ENCODE measurements at regions not wholly inside any gene's neighbourhood (a gene's known extent, or its start where the extent isn't known, plus 50 kb on each side); places are given as distances from the start of the nearest gene placed in this dataset.

DNA sequence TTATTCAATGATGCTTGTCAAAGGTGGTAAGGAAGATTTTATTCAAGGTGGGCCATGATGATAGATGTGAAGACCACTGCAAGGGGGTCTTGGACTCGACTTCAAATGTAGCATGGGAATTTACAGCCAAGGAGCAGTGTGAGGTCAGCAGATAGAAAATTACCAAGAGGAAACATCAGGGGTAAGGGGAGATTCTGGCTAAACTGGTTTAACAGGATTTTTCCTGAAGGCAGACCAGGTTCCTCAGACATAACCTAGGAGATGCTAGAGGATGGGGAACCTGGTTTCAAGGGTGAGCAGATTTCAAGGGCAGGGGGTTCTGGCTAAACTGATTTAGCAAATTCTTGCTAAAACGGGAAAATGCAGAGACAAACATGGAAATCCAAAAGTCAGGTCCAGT, 464.9 kb downstream of the TAFA4 start:
- Histone ChIP-seq H3K27ac (ENCODE audit: low read depth, low read length) (no peak overlapping the region), H3K4me3 (ENCODE audit: extremely low read depth in 1 of 4, insufficient read depth in 2 of 4, low read depth in 3 of 4, low read length in 4 of 4) (no peak overlapping the region), H2AK5ac (ENCODE audit: low read depth, low read length) (no peak overlapping the region), H4K91ac (replicated peaks; ENCODE audit: insufficient read length, low read length) (no peak overlapping the region), H2AFZ (ENCODE audit: low read length) (no peak overlapping the region), H2BK120ac (replicated peaks; ENCODE audit: low read depth, low read length) (no peak overlapping the region), H4K8ac (ENCODE audit: extremely low read depth, insufficient read depth, low read length) (no peak overlapping the region), H2BK12ac (ENCODE audit: low read depth, low read length) (no peak overlapping the region), H3K23ac (ENCODE audit: insufficient read length) (no peak overlapping the region), H3K9ac (replicated peaks in 1 of 4; ENCODE audit: extremely low read depth in 1 of 4, low read depth in 3 of 4, low read length in 3 of 4) (no peak overlapping the region), H3K56ac (replicated peaks; ENCODE audit: insufficient read length, low read depth, low read length) (no peak overlapping the region), H3K4ac (replicated peaks; ENCODE audit: insufficient read length, low read depth, low read length) (no peak overlapping the region), H3K9me3 (ENCODE audit: insufficient read depth in 2 of 2, low read depth in 1 of 2, low read length in 1 of 2) (peaks cover 0 to 5% of the 10 kb centered on the region in 2 experiments; a peak in 1 of 4 replicates), H3K79me1 (ENCODE audit: low read depth, low read length) (no peaks in the 10 kb centered on the region), H4K5ac (ENCODE audit: insufficient read length, low read depth, low read length) (no peak overlapping the region), H4K20me1 (replicated peaks in 1 of 2; ENCODE audit: control insufficient read depth in 1 of 2, insufficient read depth in 2 of 2, low read length in 2 of 2) (no peaks in the 10 kb centered on the region), H3K79me2 (ENCODE audit: control insufficient read depth in 1 of 2, insufficient read depth in 2 of 2, low read length in 2 of 2) (no peaks in the 10 kb centered on the region), H3K4me2 (ENCODE audit: insufficient read depth in 1 of 2, low read depth in 2 of 2, low read length in 2 of 2) (peak overlapping the region in 1 of 2 experiments; percentile 26; a peak in 1 of 4 replicates), H3K36me3 (ENCODE audit: control insufficient read depth in 2 of 4, insufficient read depth in 4 of 4, low read length in 3 of 4) (no peaks in the 10 kb centered on the region), H3K27me3 (replicated peaks in 1 of 4; ENCODE audit: control insufficient read depth in 3 of 4, extremely low read depth in 1 of 4, insufficient read depth in 3 of 4, low read length in 3 of 4) (no peaks in the 10 kb centered on the region), H2BK15ac (ENCODE audit: low read length) (no peak overlapping the region), H2BK20ac (ENCODE audit: low read length) (no peak overlapping the region), H3K14ac (ENCODE audit: insufficient read length) (no peak overlapping the region), H3K18ac (ENCODE audit: extremely low read depth, low read length) (no peak overlapping the region), H3K4me1 (replicated peaks in 1 of 4; ENCODE audit: control insufficient read depth in 3 of 4, insufficient read depth in 4 of 4, low read length in 3 of 4) (peaks cover 0 to 2% (median 0%) of the 10 kb centered on the region in 4 experiments; a peak in 1 of 7 replicates), H3K23me2 (ENCODE audit: low read depth, low read length) (no peaks in the 10 kb centered on the region), H2BK5ac (ENCODE audit: low read depth, low read length) (no peak overlapping the region)
- CTCF ChIA-PET (ENCODE audit: partially characterized antibody): no interaction called here
- 84% methylated on average over 2 of the region's 2 CpGs; no CpG with 5 or more reads in 1 of the 2 experiments for WGBS, 2 experiments (ENCODE audit: extremely low coverage in 1 of 2, insufficient coverage in 1 of 2, insufficient read length in 1 of 2, insufficient replicate concordance in 2 of 2, low coverage in 1 of 2, low lambda C conversion rate in 2 of 2, missing lambda C conversion rate in 1 of 2)
- FAIRE-seq (no peak), DNase-seq (ENCODE audit: low read depth in 1 of 2, low spot score in 2 of 2) (no peak)
- POLR2A ChIA-PET (ENCODE audit: partially characterized antibody): no interaction called here
- TF ChIP-seq TEAD4 (IDR thresholded peaks at IDR 0.05; ENCODE audit: low read depth, low read length) (no peak), SP1 (IDR thresholded peaks at IDR 0.05; ENCODE audit: low read depth, low read length) (peak; percentile 13; the same call in 1 of the 2 replicates), ASH2L (IDR thresholded peaks at IDR 0.05; ENCODE audit: low read length) (peak; percentile 64), BRCA1 (IDR thresholded peaks at IDR 0.05; ENCODE audit: low read depth, low read length) (no peak)
